Ovary (tissue), 3 donors: ENCODE measurements at regions not wholly inside any gene's neighbourhood (a gene's known extent, or its start where the extent isn't known, plus 50 kb on each side); places are given as distances from the start of the nearest gene placed in this dataset.

Experiments
- POLR2A ChIP-seq: fragments of 450-650 bp; IDR thresholded peaks from one replicate; pipeline ENCODE4 v1.6.1; 2017; ENCODE audit warnings: antibody characterized with exemption, mild to moderate bottlenecking, moderate library complexity
- TF ChIP-seq, protein P1 (sequence below), 3 donors: fragments of 450-650 bp in 2 of 3; fragments of 200-600 bp in 1 of 3; IDR thresholded peaks; one replicate each; pipeline versions ENCODE4 v1.5.1 to v1.8.0; 2016 to 2022; ENCODE audit warnings: antibody characterized with exemption in 3 of 3, mild to moderate bottlenecking in 1 of 3
- donor health status: DM: no; HTN: no; CAD: no.

DNA sequence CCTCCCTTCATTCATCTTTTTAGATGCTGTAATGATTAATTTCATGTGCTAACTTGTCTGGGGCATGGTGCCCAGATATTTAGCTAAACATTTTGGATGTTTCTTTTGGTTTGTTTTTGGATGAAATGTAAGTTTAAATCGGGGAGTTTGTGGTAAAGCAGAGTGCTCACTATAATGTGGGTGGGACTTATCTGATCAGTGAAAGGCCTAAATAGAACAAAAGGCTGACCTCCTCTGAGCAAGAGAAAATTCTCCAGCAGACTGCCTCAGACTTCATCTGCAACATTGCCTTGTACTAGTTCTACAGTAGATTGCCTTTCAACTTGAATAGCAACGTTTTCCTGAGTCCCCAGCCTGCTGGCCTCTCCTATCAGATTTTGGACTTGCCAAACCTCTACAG lies 183.6 kb downstream of the S1PR1 start:
- TF ChIP-seq, protein P1, sequence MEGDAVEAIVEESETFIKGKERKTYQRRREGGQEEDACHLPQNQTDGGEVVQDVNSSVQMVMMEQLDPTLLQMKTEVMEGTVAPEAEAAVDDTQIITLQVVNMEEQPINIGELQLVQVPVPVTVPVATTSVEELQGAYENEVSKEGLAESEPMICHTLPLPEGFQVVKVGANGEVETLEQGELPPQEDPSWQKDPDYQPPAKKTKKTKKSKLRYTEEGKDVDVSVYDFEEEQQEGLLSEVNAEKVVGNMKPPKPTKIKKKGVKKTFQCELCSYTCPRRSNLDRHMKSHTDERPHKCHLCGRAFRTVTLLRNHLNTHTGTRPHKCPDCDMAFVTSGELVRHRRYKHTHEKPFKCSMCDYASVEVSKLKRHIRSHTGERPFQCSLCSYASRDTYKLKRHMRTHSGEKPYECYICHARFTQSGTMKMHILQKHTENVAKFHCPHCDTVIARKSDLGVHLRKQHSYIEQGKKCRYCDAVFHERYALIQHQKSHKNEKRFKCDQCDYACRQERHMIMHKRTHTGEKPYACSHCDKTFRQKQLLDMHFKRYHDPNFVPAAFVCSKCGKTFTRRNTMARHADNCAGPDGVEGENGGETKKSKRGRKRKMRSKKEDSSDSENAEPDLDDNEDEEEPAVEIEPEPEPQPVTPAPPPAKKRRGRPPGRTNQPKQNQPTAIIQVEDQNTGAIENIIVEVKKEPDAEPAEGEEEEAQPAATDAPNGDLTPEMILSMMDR (IDR thresholded peaks at IDR 0.05), result no peak
- TF ChIP-seq POLR2A, result no peak
